GM12878 (cell line): ENCODE measurements at regions not wholly inside any gene's neighbourhood (a gene's known extent, or its start where the extent isn't known, plus 50 kb on each side); places are given as distances from the start of the nearest gene placed in this dataset.

ENCODE experiments used
- ATAC-seq: fragments of 200-7000 bp; cut with Tn5 transposase; 3 replicates; pipeline ENCODE4 v1.9.1; 2020; ENCODE audit warnings: mild to moderate bottlenecking, moderate library complexity
- BruUV-seq: library from RNA; stranded (reverse); fragments of 400-500 nt; replicated peaks from 2 replicates; lab custom pipeline; 2021; lab: Mats Ljungman, UMichigan
- CTCF ChIA-PET: fragments of 300-600 bp; sonication (Branson Sonifier 250); formaldehyde crosslinking; extraction: SDS; loops from one replicate; lab custom pipeline; 2021; ENCODE audit warnings: inconsistent platforms; lab: Yijun Ruan, JAX
- POLR2A ChIA-PET: fragments of 350-600 bp; formaldehyde crosslinking; extraction: SDS; loops from one replicate; lab custom pipeline; 2021; ENCODE audit warnings: inconsistent platforms; lab: Charles Lee
- RAD21 ChIA-PET: fragments of 300-600 bp; sonication (Branson Sonifier 250); formaldehyde crosslinking; loops from one replicate; lab custom pipeline; 2023; ENCODE audit warnings: antibody characterized with exemption; ENCODE audit not compliant: unreplicated experiment; lab: Charles Lee
- SMC1A ChIA-PET: fragments of 300-600 bp; sonication (Branson Sonifier 250); formaldehyde crosslinking; loops from one replicate; lab custom pipeline; 2023; ENCODE audit not compliant: unreplicated experiment, uncharacterized antibody; lab: Charles Lee
- DNase-seq: peaks from one replicate; pipeline ENCODE4 v3.0.0-alpha.2; 2011; ENCODE audit warnings: low read depth, low spot score
- FAIRE-seq: peaks from 3 replicates; lab custom pipeline; 2011; peaks lifted over from hg19 to GRCh38; lab: Jason Lieb, UNC
- H2AFZ ChIP-seq: 2 replicates; pipeline ENCODE4 v1.6.0; 2011; ENCODE audit warnings: low read depth, low read length, control low read depth; ENCODE audit not compliant: control insufficient read depth
- H3K27ac ChIP-seq: 2 replicates; pipeline ENCODE4 v1.5.1; 2011; ENCODE audit warnings: control low read depth; ENCODE audit not compliant: control insufficient read depth, insufficient read depth
- H3K27me3 ChIP-seq, 2 experiments: replicated peaks in 1 of 2; 2 replicates each; pipeline versions ENCODE4 v1.6.0 to v1.6.1; 2011; ENCODE audit warnings: low read length in 1 of 2; ENCODE audit not compliant: control insufficient read depth in 2 of 2, insufficient read depth in 2 of 2
- H3K36me3 ChIP-seq, 2 experiments: 2 replicates each; pipeline ENCODE4 v1.5.1; 2011; ENCODE audit warnings: low read length in 1 of 2; ENCODE audit not compliant: control insufficient read depth in 2 of 2, insufficient read depth in 2 of 2
- H3K4me1 ChIP-seq: 2 replicates; pipeline ENCODE4 v1.6.1; 2011; ENCODE audit warnings: mild to moderate bottlenecking, low read length, moderate library complexity, mixed read lengths; ENCODE audit not compliant: control insufficient read depth, insufficient read depth
- H3K4me2 ChIP-seq: 2 replicates; pipeline ENCODE4 v1.6.0; 2011; ENCODE audit warnings: control low read depth; ENCODE audit not compliant: control insufficient read depth, insufficient read depth
- H3K4me3 ChIP-seq: fragments of 200-600 bp; sonication (generic); 2 replicates; pipeline ENCODE4 v1.5.1; 2016
- H3K79me2 ChIP-seq: 2 replicates; pipeline ENCODE4 v1.6.0; 2011; ENCODE audit warnings: low read length; ENCODE audit not compliant: control insufficient read depth, insufficient read depth
- H3K9ac ChIP-seq: 2 replicates; pipeline ENCODE4 v1.8.0; 2011; ENCODE audit warnings: low read length, control low read depth, mixed read lengths; ENCODE audit not compliant: control insufficient read depth, insufficient read depth
- H3K9me3 ChIP-seq: replicated peaks from 3 replicates; pipeline ENCODE4 v1.5.1; 2011; ENCODE audit warnings: mild to moderate bottlenecking, low read length; ENCODE audit not compliant: control insufficient read depth, insufficient read depth
- H4K20me1 ChIP-seq: 2 replicates; pipeline ENCODE4 v1.6.0; 2011; ENCODE audit not compliant: control insufficient read depth, insufficient read depth
- KAT2A ChIP-seq: conservative IDR thresholded peaks from 2 replicates; pipeline ENCODE4 v1.6.1; 2011; ENCODE audit warnings: low read depth, low read length; ENCODE audit not compliant: control insufficient read depth
- SMC3 ChIP-seq: IDR thresholded peaks from 2 replicates; pipeline ENCODE4 v1.6.1; 2011; ENCODE audit warnings: low read length, improper control_type of control experiment, borderline replicate concordance
- WGBS: methylation state at CpG from one replicate; pipeline ENCODE4 v1.1.6; 2016; ENCODE audit warnings: low lambda C conversion rate; ENCODE audit not compliant: insufficient replicate concordance, insufficient coverage; ENCODE audit errors: missing lambda C conversion rate; 5-methylcytosine and 5-hydroxymethylcytosine counted together
- in situ Hi-C: fragments of 300-500 bp; cut with MboI; formaldehyde crosslinking; loops from 9 replicates; pipeline ENCODE4 v1.14.3; 2018; ENCODE audit warnings: mixed read lengths
- intact Hi-C: fragments of 100-400 bp; cut with micrococcal nuclease; formaldehyde crosslinking; loops from one replicate; pipeline ENCODE4 v1.14.2; 2022; ENCODE audit not compliant: unreplicated experiment
- TF ChIP-seq, protein P1 (sequence below): IDR thresholded peaks from 2 replicates; pipeline ENCODE4 v1.6.1; 2011; ENCODE audit warnings: borderline replicate concordance, low read depth, mild to moderate bottlenecking, moderate library complexity, low read length; ENCODE audit not compliant: insufficient read depth, poor library complexity, severe bottlenecking
- TF ChIP-seq, protein P2 (sequence below): fragments of 450-650 bp; IDR thresholded peaks from 2 replicates; pipeline ENCODE4 v1.6.1; 2018; ENCODE audit warnings: borderline replicate concordance, mild to moderate bottlenecking; ENCODE audit not compliant: partially characterized antibody

DNA sequence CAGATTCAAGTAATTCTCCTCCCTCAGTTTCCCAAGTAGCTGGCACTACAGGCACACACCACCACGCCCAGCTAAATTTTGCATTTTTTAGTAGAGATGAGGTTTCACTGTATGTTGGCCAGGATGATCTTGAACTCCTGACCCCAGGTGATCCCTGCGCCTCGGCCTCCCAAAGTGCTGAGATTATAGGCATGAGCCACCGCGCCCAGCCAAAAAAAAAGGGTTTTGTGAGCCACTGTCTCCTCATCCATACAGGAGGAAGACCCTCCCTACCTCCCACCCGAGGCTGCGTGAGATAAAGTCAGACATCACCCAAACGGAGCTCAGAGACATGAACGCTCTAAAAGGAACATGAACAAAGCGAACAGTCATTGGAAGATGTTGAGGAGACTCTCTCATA lies 745.7 kb downstream of the BRD1 start:
- no peaks in the 10 kb centered on the region for H3K79me2 ChIP-seq
- ATAC-seq (no peak), DNase-seq (no peak)
- BruUV-seq = no TSS peak
- intact Hi-C loops = no loop called here
- WGBS = 29% methylated on average over 10 of the region's 10 CpGs
- TF ChIP-seq, protein P1, sequence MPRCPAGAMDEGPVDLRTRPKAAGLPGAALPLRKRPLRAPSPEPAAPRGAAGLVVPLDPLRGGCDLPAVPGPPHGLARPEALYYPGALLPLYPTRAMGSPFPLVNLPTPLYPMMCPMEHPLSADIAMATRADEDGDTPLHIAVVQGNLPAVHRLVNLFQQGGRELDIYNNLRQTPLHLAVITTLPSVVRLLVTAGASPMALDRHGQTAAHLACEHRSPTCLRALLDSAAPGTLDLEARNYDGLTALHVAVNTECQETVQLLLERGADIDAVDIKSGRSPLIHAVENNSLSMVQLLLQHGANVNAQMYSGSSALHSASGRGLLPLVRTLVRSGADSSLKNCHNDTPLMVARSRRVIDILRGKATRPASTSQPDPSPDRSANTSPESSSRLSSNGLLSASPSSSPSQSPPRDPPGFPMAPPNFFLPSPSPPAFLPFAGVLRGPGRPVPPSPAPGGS = no peak
- TF ChIP-seq, protein P2, sequence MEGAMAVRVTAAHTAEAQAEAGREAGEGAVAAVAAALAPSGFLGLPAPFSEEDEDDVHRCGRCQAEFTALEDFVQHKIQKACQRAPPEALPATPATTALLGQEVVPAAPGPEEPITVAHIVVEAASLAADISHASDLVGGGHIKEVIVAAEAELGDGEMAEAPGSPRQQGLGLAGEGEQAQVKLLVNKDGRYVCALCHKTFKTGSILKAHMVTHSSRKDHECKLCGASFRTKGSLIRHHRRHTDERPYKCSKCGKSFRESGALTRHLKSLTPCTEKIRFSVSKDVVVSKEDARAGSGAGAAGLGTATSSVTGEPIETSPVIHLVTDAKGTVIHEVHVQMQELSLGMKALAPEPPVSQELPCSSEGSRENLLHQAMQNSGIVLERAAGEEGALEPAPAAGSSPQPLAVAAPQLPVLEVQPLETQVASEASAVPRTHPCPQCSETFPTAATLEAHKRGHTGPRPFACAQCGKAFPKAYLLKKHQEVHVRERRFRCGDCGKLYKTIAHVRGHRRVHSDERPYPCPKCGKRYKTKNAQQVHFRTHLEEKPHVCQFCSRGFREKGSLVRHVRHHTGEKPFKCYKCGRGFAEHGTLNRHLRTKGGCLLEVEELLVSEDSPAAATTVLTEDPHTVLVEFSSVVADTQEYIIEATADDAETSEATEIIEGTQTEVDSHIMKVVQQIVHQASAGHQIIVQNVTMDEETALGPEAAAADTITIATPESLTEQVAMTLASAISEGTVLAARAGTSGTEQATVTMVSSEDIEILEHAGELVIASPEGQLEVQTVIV = no peak
- TF ChIP-seq SMC3 (no peak), KAT2A (no peak)
- TF ChIP-seq, all 136 proteins: peak for 0
- POLR2A ChIA-PET = no interaction called here
- Histone ChIP-seq H3K9me3 (no peaks in the 10 kb centered on the region; the same call in 2 of the 3 replicates), H4K20me1 (no peaks in the 10 kb centered on the region), H3K27ac (no peak overlapping the region), H3K4me3 (no peak overlapping the region), H3K4me1 (no peaks in the 10 kb centered on the region), H3K36me3 (no peaks in the 10 kb centered on the region), H3K9ac (no peak overlapping the region), H3K27me3 (no peaks in the 10 kb centered on the region), H2AFZ (no peak overlapping the region), H3K4me2 (no peak overlapping the region)
- in situ Hi-C loops = no loop called here
- SMC1A ChIA-PET = no interaction called here
- RAD21 ChIA-PET = no interaction called here
- CTCF ChIA-PET = no interaction called here
- FAIRE-seq = no peak
